HG02678 (cell line): ENCODE measurements at regions not wholly inside any gene's neighbourhood (a gene's known extent, or its start where the extent isn't known, plus 50 kb on each side); places are given as distances from the start of the nearest gene placed in this dataset.

Source experiments
- ATAC-seq: cut with Tn5 transposase; IDR thresholded peaks from one replicate; pipeline ENCODE4 v1.9.1; 2021; ENCODE audit warnings: mild to moderate bottlenecking, moderate library complexity; ENCODE audit not compliant: unreplicated experiment

- no peak for ATAC-seq
These were observed 206.4 kb upstream of the CCDC150 start for GRCh38 chr2:196433116-196433515.

DNA sequence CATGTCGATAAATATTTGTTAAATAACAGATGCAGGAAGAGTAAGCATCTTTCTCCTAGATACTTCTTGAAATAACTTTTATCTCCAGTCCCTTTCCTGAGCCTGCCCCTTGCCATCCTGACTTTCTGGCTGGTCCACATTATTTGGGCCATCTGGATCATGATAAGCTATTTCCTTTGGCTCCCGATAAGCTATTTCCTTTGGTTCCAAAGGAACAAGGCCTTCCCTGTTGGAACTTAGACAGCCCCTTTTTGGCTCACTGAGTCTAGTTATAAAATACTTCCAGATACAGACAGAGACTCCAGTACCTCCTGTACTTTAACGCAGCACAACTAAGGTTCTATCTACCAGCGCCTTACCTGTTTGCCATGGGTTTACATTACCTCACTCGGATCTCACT lies 205.3 kb upstream of the CCDC150 start:
- ATAC-seq: no peak

DNA sequence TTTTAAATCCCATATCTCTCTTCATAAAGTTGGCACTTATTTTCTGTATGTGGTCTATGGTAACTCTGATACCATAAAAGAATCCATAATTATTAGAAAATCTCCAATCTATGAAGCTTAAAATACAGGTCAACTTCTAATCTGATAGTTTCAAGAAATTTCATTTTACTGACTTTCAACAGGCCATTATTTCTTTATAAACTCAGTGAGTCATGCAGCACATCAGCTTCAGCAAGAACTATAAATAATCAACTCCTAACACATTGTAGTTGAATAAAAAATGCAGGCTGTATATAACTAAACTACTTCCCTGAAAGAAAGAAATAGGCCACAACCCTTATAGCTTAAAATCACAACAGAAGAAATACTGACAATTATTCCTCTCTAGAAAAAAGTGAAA lies 204.3 kb upstream of the CCDC150 start:
- ATAC-seq: no peak

DNA sequence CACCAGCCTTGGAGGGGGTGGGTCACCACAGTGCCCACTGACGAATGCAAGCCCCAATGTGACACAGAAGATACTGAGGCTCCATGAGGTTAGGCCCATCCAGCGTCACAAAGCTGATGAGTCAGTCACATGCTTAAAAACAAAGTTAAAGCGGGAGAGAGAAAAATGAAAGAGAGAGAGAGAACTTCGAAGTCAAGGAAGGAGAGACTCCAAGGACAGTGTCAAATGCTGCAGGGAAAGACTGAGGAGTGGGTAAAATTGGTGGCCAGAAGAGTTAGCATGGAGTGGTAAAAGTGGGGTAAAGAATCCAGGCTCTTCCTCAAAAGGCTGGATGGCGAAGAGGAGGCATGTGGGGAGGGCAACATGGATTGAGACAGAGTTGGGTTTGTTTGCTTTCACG lies 201.9 kb upstream of the CCDC150 start:
- no peak for ATAC-seq

DNA sequence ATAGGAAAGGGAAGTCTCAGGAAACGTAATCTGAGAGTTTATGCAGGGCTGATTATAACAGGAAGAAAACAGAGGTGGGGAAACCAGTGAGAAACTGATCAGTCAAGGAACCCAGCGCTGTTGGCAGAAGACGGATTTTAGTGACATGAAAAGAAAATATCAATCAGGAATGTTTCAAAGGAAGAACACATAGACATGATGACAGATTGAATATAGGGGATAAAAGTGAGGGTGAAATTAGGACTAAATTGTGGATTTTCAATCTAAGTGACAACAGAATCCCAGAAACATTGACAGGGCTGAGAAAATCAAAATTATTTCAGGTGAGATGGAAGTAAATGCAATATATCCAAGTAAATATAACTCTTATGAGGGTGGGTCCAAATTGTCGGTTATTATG lies 199.8 kb upstream of the CCDC150 start:
- ATAC-seq: no peak

GRCh38 chr2:196440413-196440812 lies 199.1 kb upstream of the CCDC150 start:
- peak; percentile 50 for ATAC-seq

- ATAC-seq: peak; percentile 55
These were observed 198.0 kb upstream of the CCDC150 start for GRCh38 chr2:196441527-196441926.

- ATAC-seq: no peak
These were observed 197.3 kb upstream of the CCDC150 start for GRCh38 chr2:196442211-196442610.

GRCh38 chr2:196444442-196444841 lies 195.1 kb upstream of the CCDC150 start:
- no peak for ATAC-seq

DNA sequence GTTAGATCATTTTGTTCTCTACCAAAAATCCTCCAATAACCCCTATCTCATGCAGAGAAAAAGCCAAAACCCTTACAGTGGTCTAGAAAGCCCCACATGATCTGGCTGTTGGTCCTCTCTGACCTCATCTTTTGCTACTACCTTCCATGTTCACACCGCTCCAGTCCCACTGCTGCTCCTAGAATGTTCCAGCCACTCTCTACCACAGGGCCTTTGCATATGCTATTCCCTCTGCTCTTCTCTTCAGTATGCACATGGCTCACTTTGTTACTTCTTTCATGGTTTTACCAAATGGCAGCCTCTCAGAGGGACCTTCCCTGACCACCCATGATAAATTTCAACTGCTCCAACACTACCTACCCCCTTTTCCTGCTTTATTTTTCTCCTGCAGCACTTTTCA lies 193.5 kb upstream of the CCDC150 start:
- no peak for ATAC-seq

DNA sequence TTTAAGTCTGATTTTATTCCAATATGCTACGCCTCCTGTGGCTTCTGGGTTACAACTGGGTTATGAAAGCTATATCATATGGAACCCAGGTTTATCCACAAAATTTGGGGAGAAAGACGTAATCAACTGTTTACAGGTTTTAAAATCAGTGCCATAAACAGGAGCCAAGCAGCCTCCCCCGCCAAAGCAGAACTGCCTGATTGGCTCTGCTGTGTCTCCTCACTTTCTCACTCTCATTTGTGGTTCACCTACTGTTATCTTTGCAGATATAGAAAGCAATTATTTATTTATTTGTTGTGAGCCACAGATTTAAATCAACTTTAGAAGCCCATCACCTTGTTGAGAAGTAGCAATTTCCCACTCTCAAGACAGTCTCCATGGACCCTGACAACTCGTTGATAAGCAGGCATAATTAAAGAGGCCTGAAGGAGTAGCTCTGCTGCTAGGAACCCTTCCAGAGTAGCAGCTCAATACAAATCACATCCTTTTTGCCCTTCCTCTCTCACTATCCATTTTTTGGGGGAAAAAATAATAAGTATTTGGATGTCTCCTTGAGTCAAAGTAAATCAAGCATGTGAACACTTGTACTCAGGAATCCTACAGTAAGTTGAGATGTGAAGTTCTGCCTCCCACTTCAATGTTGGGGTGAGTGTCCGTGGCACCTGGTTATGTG lies 191.0 kb upstream of the CCDC150 start:
- no peak for ATAC-seq

DNA sequence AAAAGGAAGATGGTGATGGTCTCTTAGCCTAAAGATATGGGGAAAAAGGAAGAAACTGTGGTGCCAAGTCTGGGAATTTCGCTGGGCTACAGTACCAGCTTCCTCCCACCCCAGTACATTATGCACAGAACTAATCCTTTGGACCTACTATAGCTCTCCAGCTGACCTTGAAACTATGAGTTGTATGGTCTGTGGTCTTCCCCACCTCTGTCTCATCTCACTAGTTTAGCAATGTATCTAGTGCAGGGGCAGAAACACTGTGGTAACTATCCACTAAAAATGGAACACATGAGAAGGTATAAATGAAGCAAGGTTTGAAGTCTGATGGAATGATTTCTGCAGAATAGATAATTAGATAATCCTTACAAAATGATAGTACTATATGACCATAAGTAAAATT lies 190.4 kb upstream of the CCDC150 start:
- ATAC-seq: no peak

- ATAC-seq: no peak
These were observed 186.8 kb upstream of the CCDC150 start for GRCh38 chr2:196452758-196453157.

GRCh38 chr2:196453613-196454047 lies 185.9 kb upstream of the CCDC150 start:
- peak; percentile 76 for ATAC-seq

- ATAC-seq: no peak
These were observed 185.0 kb upstream of the CCDC150 start for GRCh38 chr2:196454492-196454891.

DNA sequence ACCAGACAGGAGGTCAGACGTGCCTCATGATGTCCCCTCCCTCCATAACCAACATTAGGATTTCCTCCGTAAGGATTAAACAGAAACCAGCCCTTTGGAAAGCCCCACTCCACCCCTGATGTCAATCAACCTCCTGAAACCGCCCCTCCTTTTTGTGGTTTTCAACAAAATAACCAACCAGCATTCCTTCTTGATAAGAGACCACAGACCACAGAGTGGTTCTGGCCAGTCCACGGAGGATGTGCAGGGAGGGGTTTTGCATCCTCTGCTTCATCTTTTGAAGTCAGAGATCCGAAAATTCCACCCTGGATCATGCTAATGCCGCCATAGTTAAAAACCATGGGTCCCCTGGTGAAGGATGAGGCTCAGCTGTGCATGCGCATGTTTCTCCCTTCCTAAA lies 180.0 kb upstream of the CCDC150 start:
- peak; percentile 56 for ATAC-seq

- ATAC-seq: no peak
These were observed 175.8 kb upstream of the CCDC150 start for GRCh38 chr2:196463706-196464105.

DNA sequence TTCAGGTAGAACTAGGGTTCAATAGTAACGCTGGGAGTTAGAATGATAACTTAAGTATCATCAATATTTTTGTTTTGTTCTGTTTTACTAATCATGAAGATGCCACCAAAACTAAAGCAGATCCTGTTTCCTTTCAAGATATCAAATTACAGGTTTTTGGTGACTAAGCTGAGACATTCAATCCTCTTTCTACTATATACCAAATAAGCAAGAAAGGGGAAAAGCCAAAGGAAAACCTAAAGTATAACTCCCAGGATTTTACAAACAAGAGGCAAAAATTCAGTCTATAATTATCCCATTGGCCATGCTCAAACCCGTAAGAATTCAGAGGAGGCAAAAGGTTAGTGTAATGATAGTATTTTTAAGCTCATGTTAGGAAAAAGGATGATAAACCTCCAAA lies 175.2 kb upstream of the CCDC150 start:
- ATAC-seq: no peak

DNA sequence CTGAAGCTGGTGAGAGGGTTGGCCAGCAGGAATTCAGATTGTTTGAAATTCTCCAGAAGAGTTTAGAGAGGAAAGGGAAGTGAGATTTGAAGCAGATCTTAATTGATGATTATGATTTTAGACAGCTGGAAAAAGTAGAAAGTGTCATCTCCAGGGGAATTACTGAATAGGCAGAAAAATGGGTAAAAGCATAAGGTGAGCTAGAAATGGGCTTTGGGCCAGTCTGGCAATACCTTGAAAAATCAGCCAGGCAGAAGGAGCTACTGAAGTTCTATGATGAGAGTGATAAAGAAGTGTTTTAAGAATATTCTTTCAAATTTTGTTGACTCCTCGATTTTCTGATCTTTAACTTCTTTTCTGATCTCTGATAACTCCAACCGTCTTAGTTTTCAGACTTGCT lies 172.9 kb upstream of the CCDC150 start:
- ATAC-seq: no peak

GRCh38 chr2:196468394-196468793 lies 171.1 kb upstream of the CCDC150 start:
- ATAC-seq: no peak

- no peak for ATAC-seq
These were observed 165.9 kb upstream of the CCDC150 start for GRCh38 chr2:196473617-196474016.

GRCh38 chr2:196475611-196476010 lies 163.9 kb upstream of the CCDC150 start:
- ATAC-seq: no peak

- ATAC-seq: no peak
These were observed 160.9 kb upstream of the CCDC150 start for GRCh38 chr2:196478588-196478987.
